DMS 273 treated with DMSO at 0.1 percent for 48 hours (cell line): ENCODE measurements at regions not wholly inside any gene's neighbourhood (a gene's known extent, or its start where the extent isn't known, plus 50 kb on each side); places are given as distances from the start of the nearest gene placed in this dataset.
A peak's percentile ranks its signal among the peaks of the same experiment; 100 is the strongest.

Source experiments
- DNase-seq: peaks from one replicate; lab custom pipeline; 2025; lab: John Stamatoyannopoulos, UW

DNA sequence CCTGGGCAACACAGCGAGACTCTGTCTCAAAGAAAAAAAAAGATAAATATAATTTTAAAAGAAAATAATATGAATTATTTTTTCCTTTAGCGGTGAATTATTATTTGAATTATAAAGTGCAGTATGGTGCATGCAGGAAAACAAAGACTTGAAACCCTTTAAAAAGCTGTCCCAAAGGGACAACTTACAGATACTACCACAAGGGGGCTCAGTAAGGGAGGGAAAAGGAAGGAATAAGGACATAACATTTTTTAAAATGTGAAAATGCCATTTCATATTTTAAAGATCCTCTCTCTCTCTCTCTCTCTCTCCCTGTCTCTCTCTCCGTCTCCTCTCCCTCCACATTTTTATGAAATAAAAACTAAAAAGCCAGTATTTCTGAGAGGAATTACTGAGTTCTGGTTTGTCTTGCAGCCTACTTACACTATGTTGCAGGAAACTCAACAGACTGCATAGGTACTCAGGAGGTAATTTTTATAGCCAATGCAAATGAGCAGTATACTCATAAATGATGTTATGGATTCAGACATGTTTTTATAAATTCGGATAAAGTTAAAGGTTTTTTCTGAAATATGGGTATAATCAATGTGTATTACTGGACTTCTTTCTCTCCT is 455.0 kb upstream of the GJE1 start:
- DNase-seq = peak; percentile 28

DNA sequence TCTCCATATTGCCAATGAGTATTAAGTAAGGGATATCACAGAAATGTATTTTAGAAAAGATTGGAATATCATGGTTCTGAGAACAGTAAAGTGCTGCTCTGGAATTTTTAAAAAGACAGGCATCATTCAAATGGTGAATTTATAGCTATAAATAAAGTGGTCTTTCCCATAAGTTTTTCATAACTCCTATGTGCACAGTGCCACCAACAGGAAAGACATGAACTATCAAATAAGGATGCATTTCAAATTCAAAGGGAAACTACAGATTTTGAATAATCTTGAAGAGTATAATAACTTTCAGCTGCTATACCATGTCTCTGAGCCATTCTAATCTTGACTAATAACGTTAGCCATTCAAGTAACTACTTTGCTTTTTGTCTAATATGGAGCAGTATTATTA is 456.8 kb upstream of the GJE1 start:
- no peak for DNase-seq

DNA sequence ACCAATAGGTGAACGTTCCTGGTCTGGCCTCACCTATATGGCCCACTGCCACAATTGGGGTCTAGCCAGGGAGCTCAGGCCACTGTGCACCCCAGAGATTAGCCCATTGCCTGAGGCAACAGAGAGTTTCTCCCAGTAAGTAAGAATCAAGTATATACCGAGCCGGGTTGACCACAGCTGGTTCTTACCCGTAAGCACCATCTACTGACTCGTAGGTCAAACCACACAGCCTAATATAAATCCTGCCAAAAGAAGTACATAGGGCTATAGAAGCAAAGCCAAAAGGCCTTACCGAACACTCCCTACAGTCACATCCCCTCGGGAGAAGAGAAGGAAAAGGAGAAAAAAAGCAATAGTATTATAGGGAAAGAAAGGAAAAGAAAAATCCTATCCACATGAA is 463.6 kb upstream of the GJE1 start:
- DNase-seq = no peak

DNA sequence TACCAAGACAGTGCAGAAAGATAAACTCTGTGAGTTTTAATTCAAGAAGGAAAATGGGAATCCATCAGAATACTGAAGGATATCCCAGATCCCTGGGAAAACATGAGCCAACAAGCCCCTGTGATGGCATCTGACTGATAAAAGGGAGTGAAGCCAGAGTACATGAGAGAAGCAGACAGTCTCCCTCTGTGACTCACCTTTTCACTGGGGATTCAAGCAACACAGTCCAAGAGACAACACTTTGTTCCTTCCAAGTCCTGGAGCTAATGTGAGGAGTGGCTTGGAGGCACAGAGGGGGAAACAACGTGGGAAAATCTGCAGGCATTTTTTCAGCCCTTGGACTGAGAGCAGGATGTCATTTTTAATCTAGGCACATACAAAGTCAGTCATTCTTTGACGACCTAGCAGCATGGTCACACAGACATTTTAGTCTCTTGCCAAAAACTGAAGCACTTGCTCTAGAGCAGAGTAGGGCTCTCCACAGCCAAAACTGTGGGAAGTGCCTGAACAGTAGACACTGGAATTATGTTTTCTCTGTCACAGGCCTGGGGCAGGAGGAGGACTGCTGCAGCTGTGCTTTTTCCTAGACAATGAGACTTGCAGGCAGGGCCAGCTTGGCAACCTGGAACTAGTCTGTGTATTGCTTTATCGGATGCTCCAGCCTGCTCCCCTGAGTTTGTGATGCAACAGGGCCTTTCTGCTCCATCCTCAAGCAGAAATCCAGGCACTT is 465.0 kb upstream of the GJE1 start:
- DNase-seq = no peak

DNA sequence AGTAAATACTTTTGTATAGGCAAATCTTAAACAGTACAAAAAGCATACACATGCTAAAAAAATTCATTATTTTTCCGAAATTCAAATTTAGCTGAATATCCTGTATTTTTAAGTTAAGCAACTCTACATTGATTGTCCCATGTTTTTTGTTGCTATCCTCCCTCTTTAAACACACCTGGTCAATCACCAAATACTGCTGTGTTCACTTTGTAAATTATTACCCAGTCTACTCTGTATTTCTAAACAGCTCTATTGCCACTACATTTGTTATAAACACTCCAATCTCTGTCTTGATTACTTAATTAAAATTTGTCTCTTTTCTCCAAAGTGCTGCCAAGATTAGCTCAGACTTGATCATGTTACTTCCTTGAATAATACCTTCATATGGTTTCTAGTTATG is 466.5 kb upstream of the GJE1 start:
- DNase-seq = no peak

DNA sequence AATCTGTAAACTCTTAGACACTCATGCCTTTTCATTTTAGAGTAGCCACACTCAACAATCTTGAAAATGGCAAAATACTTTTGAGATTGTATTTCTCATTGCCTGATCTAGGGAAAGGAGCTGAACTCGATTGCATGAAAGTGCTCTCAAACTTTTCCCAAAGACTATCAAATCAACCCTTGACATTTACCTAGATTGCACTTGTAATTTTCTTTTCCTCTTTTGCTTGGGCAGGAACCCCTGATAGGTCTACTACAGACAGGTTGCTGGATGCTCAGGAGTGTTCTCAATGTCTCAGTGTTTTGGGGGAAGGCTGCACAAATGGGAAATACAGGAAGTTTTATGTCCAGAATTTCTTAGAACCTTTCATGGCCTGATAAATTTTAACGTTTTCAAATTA is 468.0 kb upstream of the GJE1 start:
- DNase-seq = no peak

DNA sequence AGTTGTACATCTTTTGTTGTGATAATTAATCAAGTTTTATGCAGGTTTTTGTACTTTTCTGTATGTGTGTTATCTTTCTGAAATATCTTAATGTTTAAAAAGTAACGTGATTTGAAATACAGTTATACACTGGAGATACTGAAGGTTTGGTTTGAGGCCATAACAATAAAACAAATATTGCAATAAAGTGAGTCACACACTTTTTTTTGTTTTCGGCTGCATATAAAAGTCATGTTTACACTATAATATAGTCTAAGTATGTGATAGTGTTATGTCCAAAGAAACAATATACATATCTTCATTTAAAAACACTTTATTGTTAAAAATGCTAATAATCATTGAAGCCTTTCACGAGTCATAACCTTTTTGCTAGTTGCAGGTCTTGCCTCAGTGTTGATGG is 473.1 kb upstream of the GJE1 start:
- DNase-seq = no peak

DNA sequence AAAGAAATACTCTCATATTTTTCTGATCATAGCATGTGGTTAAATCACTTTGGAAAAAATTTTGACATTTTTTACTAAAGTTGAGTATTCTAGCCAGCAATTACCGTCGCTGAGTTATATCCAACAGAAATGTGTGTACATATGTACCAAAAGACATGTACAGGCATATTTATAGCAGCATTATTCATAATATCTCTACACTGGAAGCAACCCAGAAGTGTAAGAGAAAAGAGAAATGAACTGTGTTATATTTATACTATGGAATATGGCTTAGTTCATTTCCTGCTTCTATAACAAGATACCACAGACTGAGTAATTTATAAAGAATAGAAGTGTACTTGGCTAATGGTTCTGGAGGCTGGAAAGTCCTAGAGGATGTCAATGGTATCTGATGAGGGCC is 474.0 kb upstream of the GJE1 start:
- DNase-seq = no peak

DNA sequence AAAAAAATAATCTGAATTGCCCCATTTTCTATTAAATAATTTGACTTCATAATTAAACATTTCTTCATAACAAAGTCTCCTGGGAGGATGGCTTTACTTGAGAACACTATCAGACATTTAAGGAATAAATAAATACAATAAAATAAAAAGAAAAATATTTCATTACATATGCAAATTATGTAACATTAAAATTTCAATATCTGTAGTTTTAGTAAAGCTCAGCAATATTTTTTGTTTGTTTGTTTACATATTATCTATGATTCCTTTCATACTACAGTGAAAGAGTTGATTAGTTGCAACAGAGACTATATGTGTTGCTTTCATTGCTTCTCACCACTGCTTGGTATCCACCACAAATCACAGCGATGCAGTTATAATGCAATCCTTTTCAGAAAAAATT is 474.9 kb upstream of the GJE1 start:
- no peak for DNase-seq

DNA sequence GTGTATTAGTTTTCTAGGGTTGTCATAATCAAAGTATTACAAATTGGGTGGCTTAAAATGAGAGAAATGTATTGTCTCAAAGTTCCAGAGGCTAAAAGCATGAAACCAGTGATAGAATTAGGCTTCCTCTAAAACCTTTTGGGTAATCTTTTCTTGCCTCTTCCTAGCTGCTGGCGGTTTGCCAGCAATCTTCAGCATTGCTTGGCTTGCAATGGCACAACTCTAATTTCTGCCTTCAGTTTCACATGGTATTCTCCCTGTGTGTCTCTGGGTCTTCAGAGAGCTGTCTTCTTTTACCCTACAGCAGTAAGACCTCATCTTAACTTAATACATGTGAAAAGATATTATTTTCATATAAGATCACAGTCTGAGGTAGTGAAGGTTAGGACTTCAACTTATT is 479.1 kb upstream of the GJE1 start:
- no peak for DNase-seq

DNA sequence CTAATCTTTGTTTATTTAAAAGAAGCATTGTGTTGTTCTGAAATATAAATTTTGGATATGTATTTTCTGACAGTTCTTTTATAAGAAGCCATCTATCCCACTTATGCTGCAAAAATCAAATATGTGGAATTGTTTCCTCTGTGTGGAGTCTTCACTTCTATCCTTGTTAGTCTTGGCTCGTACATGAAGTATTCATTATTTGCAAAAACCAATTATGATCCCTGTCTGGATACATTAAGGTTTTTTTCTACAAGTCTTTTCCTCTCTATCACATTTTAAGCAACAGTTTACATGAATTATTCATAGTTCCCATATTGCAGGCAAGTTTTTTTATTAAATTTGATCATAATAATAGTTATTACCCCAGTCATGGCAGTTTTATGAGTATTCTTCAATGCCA is 490.8 kb upstream of the GJE1 start:
- no peak for DNase-seq

DNA sequence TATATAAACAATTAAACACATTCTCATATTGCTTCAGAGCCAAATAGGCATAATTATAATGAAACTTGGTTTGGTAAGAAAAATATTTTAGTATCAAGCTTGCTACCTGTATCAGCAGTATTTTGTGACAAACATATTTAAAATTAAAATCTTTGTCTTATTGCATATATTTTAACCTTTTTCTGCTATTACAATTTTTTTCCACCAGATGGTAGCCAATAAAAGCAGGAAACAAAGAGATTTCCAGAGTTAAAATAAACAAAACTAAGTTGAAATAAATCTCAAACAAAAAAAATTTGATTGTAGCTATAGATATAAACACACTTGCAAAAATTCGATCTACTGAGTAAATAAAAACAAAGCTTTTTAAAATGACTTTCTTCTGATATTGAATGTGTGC is 491.3 kb upstream of the GJE1 start:
- DNase-seq = no peak

DNA sequence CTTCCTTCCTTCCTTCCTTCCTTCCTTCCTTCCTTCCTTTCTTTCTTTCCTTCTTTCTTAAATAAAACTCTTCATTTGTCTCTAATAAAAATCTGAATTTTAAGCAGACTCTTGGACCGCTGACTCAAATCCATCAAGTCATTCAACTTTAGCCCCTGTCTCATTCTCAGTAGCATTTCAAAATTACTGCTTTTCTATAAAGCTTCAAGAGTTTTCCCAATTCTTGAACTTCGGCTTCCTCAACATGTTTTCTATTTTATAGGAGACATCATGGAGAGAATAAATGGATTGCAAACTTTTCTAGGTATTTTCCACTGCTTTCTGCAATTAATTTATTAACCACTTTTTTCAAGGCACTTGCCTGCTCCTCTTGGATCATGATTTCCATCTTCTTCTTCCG is 497.1 kb upstream of the GJE1 start:
- DNase-seq = no peak

DNA sequence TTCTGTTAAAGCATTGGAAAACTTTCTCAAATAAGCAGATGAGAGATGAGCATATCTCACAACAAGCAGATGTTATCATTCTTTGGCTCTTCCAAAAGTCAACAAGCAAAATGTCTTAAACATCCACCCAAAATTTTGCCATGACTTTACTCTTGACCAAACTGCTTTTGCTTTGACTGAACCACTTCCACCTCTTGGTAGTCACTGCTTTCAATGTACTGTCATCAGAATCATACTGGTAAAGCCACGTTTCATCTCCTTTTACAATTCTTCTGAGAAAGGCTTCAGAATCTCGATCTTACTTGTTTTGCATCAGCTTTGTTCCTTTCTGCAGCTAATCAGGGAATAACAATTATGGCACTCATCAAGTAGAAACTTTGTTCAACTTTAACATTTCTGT is 498.5 kb upstream of the GJE1 start:
- no peak for DNase-seq

DNA sequence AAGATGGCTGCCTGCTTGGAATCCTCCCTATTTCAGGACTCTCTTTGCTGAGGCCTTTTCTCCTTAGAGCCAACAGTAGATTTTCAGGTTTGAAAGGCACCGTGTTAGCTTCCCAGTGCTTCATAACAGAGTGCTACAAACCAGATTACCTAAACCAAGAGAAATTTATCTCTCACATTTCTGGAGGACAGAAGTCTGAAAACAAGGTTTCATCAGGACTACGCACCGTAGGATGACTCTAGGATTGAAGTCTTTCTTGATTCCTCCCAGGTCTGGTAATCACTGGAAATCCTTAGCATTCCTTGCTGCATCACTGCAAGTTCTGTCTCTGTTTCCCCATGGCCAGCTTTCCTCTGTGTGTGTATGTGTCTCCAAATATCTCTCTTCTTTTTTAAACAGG is 508.4 kb upstream of the GJE1 start:
- no peak for DNase-seq

DNA sequence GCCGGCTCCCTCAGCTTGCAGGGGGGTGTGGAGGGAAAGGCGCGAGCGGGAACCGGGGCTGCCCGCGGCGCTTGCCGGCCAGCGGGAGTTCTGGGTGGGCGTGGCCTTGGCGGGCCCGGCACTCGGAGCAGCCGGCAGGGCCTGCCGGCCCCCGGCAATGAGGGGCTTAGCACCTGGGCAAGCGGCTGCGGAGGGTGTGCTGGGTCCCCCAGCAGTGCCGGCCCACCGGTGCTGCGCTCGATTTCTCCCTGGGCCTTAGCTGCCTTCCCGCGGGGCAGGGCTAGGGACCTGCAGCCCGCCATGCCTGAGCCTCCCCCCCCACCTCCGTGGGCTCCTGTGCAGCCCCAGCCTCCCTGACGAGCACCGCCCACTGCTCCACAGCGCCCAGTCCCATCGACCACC is 514.5 kb upstream of the GJE1 start:
- no peak for DNase-seq

DNA sequence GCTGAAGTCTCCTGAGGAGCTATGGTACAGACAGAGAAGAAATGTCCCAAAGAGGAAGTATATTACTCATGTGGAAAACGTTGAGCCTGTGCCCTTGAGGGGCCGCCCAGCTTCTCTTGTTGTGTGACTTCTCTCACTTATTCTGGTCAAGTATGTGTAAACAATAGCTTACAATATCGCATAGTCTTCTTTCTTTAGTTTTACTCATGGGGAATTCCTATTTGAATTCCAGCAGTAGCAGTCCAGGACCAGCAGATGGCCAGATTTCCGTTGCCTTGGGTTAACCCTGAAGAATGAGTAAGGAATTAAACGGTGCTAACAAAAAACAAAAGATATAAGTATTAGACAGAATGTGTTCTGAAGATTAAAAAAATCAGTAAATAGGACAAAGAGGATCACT is 522.0 kb upstream of the GJE1 start:
- no peak for DNase-seq

DNA sequence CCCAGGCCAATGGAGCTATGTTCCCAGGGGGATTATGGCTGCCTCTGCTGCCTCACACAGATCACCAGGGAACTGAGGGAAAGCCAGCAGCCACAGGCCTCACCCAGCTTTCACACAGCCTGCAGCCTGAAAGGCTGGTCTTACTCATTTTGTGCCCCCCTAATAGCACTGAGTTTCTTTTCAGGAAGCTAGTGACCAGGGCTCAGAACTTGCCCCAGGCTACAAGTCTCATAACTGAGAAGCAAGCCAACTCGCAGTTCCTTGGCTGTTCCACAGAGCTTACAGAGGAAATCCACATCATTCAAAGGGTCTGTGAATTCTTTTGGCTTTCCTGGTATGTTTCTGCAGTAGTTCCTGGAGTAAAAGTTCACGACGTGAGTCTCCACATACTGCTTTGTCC is 524.8 kb upstream of the GJE1 start:
- DNase-seq = no peak

DNA sequence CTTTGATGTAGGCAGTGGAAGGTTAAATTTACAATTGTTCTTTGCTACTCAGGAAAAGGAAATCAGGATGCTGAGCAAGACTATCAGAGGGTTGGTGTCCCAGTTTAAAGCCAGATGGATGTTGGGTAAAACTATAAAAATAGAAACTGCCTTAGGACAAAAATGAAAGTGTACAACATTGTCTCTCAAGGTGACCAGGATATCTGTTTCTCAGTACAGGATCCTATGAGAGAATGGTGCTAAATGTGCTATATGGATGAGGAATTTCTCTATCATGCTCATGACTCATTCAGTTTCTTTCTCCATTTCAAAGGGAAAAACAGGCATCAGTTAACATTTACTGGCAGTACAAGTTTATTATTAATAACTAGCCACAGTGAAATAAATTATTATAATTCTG is 534.2 kb upstream of the GJE1 start:
- no peak for DNase-seq

DNA sequence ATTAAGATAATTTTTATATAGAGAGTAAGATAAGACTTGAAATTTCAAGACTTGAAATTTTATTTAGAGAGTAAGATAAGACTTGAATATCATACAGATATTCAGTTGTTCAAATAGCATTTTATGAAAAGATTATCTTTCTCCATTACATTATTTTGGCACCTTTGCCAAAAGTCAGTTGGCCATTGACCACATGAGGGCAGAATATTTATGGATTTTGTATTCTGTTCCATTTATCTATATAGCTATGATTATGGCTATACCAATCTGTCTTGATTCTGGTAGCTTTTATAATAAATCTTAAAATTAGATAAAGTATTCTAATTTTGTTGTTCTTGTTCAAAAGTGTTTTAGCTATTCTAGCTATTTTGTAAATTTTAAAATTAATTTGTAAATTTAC is 537.9 kb upstream of the GJE1 start:
- DNase-seq = no peak

DNA sequence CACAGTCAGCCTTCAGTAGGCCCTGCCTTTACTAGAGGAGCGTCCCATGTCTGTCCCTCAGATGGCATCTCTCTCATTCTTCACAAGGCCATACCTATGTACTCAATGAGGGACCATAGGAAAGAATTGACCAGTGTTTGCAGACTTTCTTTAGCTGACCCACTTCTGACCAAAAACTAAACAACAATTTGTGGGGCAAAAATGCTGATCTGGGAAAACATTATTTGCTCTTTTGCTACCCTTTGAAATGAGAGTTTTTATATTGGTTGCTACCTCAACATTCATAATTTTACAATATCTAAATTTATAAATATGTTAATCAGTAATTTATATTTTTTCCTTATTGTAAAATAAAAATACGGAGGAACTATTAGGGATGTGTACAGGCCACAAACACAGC is 539.4 kb upstream of the GJE1 start:
- no peak for DNase-seq

DNA sequence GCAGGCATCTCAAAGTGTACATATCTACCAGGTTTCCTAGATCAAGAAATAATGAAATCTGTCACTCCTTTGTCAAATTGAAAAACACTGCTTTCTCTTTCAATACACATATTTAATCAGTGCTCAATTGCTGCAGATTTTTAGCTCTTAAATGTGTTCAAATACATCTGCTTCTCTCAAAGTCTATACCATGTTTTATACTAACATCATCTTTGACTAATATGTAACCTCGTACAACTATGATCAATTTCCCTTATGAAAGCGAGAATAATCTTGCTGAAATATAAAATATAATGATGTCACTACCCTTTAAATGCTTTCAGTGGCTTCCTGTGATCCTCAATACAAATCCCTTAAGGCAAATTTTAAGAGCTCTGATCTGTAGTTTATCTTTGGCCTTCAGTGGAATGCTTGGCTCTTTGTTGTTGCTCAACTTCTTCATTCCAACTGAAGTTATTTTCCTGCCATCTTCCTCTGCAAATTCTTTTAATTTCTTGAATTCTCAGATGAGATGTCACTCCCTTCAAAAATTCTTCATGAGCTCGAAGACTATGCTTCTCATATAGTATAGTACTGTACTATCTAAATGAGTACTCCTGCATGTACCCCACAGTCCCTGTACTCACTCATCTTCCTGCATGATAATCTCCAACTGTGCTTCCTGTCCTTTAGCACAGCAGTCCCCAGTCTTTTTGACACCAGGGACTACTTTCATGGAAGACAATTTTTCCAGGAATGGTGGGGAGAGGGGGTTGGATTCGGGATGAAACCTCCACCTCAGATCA is 545.1 kb upstream of the GJE1 start:
- DNase-seq = no peak

DNA sequence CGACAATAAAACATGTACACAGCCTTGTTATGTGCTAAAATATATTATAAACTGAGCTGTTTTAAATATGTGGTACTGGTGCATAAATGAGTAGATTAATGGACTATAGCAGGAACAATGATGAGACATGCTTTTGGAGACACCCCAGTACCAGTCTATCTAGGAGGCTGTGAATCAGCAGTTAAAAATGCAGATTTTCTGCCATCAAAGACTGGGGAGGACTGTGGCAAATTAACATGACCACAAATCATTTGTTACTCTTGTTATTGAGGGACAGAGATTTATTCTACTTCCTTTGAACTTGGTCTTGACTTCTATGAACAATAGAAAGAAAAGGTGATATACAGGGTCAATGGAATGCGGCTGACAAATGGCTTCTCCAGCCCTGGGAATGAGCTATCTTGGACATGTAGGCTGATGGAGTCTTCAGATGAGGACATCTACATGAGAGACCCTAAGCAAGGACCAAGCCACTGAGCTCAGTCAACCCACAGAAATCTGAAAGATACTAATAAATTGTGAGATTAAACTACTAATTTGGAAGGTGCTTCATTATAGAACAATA is 551.7 kb upstream of the GJE1 start:
- DNase-seq = no peak
